GM13976 (cell line): ENCODE measurements at regions not wholly inside any gene's neighbourhood (a gene's known extent, or its start where the extent isn't known, plus 50 kb on each side); places are given as distances from the start of the nearest gene placed in this dataset.

ENCODE experiments used
- DNase-seq: peaks from one replicate; pipeline ENCODE4 v3.0.0; 2012; ENCODE audit warnings: low spot score
- in situ Hi-C: fragments of 300-500 bp; cut with MboI; formaldehyde crosslinking; loops from one replicate; pipeline ENCODE4 v1.12.0; 2022; ENCODE audit warnings: low sequenced_read_pairs, mixed read lengths, inconsistent platforms; ENCODE audit not compliant: unreplicated experiment
- TF ChIP-seq, protein P1 (sequence below): IDR thresholded peaks from 2 replicates; pipeline ENCODE4 v1.5.1; 2012; ENCODE audit warnings: borderline replicate concordance, mild to moderate bottlenecking; ENCODE audit not compliant: insufficient read depth; ENCODE audit errors: extremely low read depth, missing control alignments, control extremely low read depth

DNA sequence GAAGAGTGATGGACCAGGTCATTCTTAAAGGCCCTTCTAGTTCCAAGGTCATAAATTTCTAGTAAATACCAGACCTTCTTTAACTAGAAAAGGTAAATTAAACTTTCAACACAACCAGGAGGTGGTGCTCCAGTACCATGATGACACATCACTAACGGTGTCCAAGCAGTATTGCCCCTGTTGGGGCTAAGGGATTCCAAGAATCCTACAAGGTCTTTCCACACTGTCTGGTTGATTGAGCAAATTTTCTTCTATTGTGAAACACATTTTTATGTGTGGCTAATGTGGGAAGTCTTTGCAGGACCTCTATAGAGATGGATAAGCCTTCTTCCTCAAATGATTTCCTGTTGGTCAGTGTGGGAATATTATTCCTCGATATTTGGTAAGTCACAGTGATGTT lies 459.6 kb upstream of the PAPPA start:
- TF ChIP-seq, protein P1, sequence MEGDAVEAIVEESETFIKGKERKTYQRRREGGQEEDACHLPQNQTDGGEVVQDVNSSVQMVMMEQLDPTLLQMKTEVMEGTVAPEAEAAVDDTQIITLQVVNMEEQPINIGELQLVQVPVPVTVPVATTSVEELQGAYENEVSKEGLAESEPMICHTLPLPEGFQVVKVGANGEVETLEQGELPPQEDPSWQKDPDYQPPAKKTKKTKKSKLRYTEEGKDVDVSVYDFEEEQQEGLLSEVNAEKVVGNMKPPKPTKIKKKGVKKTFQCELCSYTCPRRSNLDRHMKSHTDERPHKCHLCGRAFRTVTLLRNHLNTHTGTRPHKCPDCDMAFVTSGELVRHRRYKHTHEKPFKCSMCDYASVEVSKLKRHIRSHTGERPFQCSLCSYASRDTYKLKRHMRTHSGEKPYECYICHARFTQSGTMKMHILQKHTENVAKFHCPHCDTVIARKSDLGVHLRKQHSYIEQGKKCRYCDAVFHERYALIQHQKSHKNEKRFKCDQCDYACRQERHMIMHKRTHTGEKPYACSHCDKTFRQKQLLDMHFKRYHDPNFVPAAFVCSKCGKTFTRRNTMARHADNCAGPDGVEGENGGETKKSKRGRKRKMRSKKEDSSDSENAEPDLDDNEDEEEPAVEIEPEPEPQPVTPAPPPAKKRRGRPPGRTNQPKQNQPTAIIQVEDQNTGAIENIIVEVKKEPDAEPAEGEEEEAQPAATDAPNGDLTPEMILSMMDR, result no peak
- no peak for DNase-seq
- in situ Hi-C loops, result no loop called here

DNA sequence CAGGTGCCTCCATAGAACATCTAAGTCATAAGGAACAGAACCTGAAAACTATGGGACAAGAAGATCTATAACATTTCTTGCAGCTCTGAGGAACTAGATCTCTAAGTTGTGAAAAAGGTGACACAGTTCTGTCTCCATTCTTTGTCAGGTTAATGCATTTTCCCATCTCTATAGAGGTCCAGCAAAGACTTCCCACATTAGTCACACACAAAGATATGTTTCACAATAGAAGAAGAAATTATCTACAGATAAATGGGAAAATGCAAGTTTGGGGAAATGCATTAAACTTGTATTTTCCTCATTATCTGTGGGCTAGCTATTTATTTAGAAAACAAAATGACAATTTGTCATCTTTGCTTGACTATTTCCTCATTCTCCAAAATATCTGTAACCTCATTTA lies 458.6 kb upstream of the PAPPA start:
- TF ChIP-seq, protein P1, result no peak
- in situ Hi-C loops, result no loop called here
- no peak for DNase-seq

DNA sequence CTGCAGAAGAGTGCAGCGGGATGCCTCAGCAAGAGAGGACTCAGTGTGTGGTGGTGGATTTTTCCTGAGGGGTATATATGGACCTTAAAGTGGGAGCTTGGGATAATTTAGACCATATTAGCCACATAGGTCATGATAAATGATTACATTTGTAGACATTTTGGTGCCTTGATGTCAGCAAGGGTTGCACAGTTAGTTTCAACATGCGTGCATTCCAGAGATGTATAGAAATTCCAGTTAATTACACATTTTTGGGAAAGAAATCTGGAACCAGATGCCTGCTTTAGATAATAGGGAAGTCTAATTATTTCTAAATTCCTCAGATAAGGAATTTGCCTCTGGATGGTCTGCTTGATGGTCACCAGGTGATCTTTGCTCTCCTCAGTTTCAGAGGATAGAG lies 440.6 kb upstream of the PAPPA start:
- no peak for DNase-seq
- in situ Hi-C loops, result no loop called here
- TF ChIP-seq, protein P1, result no peak

DNA sequence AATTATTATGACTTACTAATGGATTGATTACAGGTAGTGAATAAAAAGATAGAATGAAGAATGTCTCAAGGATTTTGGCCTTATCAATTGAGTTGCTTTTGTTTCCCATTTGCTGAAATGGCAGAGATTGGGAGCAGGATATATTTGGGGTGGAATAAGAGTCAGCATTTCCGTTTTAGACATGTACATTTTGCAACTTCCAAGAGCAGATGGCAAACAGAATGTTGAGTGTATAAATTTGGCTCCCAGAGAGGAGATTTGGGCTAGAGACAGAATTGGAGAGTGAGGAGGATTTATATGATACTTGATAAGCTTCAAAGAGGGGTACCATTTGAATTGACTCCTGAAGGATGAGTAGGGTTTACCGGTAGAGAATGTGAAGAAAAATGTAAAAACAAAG lies 437.9 kb upstream of the PAPPA start:
- in situ Hi-C loops, result no loop called here
- TF ChIP-seq, protein P1, result no peak
- DNase-seq, result no peak

DNA sequence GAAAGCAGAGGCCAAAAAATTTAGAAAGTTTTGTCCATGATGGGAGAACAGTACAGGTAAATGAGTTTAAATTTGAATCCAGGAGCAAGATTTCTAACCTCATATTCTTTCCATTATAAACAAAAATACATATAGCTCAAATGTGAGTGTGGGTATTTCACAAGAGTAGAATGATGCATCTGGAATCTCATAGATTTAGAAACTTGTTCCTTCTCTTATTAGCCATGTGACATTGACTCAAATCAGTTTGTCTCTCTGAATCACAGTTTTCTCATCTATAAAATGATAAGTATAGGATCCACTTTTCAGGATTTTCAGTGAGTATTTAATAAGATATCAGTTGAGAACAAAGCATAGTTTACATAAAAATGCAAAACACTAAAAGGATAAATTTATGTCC lies 436.3 kb upstream of the PAPPA start:
- in situ Hi-C loops, result no loop called here
- TF ChIP-seq, protein P1, result no peak
- no peak for DNase-seq

DNA sequence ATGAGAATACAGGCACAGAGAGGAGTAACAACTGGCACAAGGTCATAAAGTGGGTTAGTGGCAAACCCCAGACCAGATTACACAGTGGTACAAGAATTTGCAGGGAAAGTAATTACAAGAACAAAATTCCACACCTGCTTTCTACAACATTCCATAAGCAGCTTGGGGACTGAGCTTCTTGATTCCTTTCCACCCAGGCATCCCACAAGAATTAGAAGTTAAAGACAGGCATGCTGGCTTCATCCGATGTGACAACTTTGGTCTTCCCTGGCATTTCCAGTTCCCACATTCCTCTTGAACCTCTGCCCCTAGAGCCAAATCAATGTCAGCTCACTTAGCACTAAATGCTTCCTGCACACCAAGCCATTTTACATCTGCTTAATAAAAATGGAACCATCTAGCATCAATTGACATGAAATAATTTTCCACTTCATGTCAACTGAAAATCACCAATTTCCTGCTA lies 435.8 kb upstream of the PAPPA start:
- TF ChIP-seq, protein P1, result no peak
- in situ Hi-C loops, result no loop called here

DNA sequence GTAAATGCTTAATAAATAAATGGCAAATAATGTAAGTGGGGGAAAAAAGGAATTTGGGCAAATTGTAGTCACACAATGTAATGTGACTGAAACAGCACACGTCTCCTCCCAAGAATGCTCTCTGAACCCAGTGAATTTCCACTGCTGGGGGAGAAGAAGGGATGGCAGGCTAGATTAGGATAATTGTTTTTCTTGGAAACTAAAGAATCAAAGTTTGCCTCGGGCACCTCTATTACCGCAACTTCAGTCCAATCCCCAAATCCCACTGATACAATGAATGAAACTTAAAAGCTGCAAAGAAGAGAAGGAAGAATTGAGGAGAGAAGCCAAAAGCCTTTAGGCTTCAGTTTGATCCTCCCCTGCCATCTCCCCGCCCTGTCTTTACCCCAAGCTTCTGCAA lies 423.2 kb upstream of the PAPPA start:
- no peak for DNase-seq
- TF ChIP-seq, protein P1, result no peak
- in situ Hi-C loops, result no loop called here

More for the DNA sequence above, 435.8 kb upstream of the PAPPA start:
- no peak for DNase-seq
